ENCODE measurements at regions not wholly inside any gene's neighbourhood (a gene's known extent, or its start where the extent isn't known, plus 50 kb on each side); places are given as distances from the start of the nearest gene placed in this dataset.
"Not testable (repeated sequence)": the region's sequence is repeated elsewhere in the genome, so short reads cannot be mapped to it uniquely, and the experiment has no call there.

DNA sequence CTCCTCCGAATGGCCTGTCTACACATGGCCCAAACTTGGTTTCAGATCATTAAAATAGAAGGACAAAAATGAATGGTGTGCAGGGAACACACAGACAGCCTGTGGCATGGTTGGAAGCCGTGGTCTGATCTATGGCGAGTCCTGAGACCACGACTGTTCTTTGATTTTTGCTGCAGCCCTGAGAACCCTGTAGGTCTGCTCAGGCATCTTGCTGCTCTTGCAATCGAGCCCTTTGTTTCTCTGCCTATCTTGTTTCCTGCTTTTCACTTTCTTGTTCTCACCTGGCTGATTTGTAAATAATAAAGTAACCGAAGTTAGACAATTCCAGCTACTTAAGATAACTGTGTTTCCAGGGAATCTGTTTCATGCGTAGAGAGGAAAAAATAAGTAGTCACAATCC lies 54.1 kb upstream of the NBPF9 start:
- DNase-seq, result not testable (repeated sequence)

DNA sequence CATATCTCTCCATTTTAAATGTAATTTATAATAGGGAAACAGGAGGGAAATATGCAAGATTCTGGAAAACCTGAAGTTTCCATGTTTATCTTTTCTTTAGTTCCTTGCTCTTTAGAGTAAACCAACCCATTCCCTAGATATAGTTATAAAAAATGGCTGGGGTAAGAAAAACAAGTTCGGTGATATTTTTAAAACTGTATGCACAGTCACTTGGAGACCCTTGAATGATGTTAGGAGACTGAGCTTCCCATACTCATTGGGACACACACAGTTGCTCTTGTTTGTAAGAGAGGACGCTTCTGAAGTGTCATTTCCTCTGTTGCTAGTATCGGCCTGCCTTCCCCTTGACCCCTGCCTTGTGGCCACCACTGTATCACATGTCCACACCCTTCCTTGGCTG lies 55.0 kb upstream of the NBPF9 start:
- DNase-seq, result not testable (repeated sequence)

DNA sequence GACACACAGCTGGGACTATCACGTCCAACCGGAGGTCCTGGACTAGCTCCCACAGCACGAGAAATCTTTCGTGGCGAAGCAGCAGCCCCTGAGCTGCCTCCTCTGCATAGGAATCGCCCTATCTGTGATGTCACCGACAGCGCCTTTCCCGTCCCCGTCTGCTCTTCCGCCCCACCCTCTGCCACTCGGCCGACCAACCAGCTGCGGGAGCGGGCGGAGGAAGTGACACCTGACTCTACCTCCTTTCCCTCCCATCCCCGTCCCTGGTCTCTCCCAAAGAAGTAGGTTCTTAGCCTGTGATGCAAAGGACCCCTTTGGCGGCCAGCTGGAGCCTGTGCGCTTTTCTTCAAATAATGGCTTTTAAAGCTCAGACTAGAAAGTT lies 59.7 kb upstream of the NBPF9 start:
- DNase-seq, result not testable (repeated sequence)

DNA sequence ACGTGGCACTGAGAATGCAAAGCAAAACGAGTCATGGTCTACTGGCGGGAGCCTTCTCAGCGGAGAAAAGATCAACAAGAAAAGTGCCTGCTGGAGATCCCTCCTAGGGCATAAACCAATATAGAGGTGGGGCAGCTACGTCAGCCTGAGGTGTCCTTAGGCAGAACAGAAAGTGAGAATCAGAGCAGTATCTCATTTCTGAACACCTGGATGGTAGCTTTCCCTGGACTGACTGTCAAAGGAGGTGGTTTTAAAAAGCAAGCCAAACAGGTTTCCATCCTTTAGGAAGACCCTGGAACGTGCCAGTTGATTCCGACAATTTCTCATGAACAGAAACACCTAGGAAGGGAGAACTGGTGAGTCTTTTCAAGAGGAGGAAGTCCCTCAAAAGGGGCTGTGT lies 71.4 kb upstream of the NBPF9 start:
- DNase-seq, result not testable (repeated sequence)

DNA sequence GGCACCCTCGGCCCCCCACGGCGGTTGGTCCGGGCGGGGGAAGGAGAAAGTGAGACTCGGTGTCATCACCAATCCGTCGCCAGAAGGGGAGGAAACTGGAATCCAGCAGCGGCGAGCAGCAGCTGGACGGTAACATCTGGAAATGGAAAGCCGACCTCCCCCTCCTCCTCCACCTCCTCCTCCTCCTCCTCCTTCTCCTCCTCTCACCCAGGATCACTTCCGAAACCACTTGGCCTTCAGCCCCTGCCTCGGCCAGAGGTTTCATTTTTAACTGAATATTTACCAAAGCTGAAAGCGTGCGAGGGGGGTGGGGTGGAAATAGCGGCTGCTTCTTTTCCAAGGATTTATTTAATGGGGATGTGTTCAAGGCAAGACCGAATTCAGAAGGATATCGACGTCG lies 72.5 kb upstream of the NBPF9 start:
- not testable (repeated sequence) for DNase-seq

DNA sequence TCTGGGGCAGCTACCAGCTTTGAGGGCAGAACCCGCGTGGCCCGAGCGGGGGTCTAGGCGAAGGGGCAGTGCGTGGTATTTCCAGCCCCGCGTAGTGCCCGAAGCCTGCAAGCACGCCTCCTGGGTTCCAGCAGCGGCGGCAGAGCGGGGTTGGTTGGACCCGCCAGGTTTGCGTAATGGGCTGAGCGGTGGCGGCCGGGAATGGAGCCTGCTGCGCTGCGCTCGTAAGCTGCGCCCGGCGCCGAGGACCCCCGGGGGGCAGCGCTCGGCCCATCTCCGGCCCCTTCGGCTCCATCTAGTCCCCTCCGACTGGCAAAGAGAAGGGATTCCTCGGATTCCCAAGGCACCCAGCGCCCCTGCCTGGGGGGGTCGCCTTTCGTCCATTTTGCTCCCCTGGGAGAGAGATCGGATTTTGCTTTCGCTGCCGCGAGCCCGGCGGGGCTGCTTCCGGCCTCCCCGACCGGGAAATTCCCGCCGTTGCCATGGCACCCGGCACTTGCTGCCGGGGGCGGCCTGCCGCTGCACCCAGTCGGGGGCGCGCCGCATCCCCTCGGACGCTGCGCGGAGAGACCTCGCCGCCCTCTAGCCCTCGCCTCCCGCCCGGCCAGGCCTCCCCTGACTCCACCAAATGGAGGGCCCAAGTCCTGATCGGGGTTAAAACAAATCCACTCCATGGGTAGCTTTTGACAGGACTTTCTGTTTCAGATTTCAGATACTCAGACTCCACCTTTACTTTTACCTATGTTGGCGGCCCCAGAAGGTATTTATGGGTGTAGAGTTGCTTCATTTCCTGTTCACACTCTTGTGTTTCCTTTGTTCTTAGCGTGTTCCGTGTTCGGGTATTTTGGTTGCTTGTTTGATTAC lies 73.3 kb upstream of the NBPF9 start:
- not testable (repeated sequence) for DNase-seq

DNA sequence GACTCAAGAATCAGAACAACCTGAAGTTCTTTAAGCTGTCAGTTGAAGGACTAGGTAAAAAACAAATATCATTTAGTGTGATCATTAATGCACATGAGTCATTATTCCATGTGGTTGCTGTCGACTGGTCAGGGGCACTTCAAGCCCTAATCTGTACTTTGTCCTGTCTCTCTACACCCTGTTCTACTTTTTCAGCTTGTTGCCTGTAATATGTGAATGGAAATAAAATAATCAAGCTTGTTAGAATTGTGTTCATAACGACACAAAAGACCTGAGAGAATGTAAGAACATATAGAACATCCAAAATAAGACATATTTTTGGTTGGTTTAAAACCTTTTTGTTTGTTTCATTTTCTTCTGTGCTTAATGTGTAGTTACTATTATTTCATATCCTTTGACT lies 87.4 kb upstream of the NBPF9 start:
- not testable (repeated sequence) for DNase-seq

DNA sequence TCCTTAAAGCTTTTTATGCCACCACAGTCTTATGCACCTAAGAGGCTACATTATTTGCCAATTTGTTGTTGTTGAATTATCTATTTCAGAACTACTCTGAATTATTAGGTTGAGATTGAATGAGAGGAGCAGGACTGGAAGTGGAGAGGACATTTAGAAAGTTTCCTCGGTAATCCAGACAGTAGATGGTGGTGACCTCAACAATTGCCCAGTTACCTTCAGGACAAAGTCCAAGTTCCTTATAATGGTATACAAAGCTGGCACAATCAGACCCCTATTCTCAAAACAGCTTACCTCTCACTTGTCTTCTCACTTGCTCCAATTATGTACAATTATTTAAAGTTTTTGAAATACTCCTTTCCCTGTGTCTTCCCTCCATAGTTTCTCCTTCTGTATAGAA lies 93.3 kb upstream of the NBPF9 start:
- DNase-seq, result not testable (repeated sequence)

DNA sequence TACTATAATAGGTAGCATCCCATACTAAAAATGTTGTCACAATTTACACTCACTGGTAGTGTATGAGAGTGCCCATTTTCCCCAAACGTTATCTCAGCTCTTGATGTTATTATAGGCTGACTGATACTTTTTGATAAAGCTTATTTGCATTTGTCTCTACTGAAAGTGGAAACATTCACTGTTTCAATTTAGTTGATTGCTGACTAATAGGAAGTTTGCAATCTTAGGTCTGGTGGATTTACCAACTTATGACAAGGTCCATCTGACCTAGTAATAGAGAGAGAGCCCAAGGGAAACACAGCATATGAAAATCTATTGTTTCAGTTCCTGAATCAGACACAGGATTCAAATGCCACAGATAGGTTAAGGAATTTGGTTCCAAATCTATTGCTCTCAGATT lies 97.2 kb upstream of the NBPF9 start:
- DNase-seq, result not testable (repeated sequence)

DNA sequence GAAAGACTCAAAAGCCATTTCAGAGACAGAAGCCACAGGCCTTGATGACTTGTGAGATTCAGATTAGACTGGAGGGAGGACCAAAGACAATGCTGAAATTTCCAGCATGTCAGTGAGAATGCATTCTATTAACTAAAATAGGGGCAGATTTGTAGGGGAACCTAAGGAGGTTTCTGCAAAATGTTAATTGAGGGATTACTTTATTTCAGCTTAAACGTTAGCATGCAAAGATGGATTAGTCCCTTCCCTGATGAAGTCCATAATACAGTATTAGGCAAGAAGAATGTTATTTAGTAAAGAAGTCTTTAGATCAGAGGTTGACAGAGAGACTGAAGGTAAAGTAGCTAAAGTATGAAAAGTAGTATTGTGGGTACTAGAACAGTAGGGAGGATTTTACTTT lies 98.9 kb upstream of the NBPF9 start:
- DNase-seq, result not testable (repeated sequence)

DNA sequence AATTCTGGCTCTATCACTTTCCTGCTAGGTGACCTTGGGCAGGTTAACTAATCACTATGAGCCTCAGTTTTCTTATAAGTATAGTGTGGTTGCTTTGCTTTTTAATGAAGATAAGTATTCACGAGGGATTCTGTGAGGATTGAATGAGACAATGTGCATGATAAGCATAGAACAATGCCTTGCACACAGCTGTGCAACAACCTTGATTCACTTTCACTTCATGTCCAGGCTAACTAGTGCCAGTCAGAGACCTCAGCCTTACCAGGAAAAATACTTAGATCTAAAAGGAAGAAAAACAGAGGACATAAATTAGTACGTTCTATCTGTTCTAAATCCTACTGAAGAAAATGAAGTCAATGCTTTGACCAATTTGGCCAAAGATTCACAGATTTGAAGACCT lies 101.0 kb upstream of the NBPF9 start:
- DNase-seq, result not testable (repeated sequence)

DNA sequence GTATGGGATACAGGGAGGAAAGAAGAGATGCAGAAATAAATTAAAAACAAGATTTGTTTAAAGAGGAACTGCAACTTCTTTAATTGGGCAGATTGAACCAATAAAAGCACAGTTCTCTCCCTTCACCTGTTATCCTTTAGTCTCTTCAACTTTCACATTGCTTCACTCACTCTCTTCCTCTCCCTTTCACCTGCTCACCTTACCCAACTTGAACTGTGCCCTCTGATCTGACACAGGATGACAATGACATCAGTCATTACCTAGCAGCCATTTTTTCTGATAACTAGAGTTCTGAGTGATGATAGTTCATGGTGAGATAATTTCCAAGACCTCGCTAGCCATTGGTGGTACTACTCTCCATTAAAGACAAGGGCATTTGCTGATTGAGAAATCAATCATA lies 105.5 kb upstream of the NBPF9 start:
- not testable (repeated sequence) for DNase-seq

DNA sequence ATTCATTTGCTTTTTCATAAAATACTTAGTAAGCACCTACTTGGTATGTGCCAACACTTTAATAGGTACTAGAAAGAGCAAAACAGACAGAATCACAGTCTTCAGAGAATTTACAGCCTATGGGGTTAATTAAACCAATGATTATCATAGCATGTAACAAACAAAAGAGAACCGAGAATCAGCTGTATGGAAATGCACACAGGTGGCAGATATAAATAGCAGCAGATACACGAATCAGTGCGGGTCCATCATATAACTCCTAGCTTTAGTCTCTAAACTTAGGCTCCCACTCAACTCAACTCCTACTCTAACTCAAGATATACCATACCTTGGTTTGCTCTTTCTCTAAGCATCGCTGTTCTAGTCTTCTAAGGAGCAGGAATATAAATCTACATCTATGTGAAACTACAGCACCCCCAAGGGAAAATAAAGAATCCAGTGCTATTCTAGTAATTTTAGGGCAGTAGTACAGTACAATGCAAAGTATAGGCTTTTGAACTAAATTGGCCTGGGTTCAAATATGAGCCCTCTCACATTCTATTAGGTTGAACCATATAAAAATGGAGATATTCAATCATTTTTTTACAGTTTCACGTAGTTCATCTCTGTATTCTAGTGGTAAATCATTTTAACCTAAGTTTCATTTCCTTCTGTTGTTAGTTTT lies 108.5 kb upstream of the NBPF9 start:
- not testable (repeated sequence) for DNase-seq

DNA sequence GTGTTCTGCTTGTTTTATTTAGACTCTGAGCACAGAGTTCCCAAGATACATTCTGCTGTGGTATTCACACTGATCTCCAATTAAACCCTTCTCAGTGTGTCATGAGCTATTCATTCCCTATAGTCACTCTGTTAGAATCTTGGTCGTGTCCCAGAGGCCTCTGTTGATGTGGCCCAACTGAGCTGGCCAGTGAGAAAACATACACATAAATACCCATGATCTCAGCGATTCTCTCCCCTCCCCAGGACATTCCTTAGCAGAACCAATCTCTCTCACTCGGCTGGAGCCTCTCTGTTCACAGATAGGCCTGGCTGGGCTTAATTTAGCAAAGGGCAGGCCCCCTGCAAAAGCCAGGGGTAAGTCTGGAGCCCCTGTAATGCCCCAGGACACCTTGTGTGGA lies 109.6 kb upstream of the NBPF9 start:
- DNase-seq, result not testable (repeated sequence)

DNA sequence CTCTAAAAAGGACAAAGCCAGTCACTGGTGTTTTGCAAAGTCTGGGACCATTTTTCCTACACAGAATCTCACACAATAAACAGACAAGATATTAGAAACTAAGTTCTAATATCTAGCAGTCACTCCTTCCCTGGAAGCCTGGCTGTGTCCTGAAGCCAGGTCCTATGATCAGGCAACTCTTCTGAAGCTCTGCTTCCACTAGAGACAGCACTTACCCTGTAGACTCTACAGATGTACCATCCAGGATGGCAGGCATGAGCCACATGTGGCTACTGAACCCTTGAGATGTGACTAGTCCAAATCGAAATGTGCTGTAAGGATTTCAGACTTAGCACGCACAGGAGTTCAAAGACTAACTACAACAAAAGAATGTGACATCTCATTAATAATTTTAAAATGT lies 110.3 kb upstream of the NBPF9 start:
- DNase-seq, result not testable (repeated sequence)

DNA sequence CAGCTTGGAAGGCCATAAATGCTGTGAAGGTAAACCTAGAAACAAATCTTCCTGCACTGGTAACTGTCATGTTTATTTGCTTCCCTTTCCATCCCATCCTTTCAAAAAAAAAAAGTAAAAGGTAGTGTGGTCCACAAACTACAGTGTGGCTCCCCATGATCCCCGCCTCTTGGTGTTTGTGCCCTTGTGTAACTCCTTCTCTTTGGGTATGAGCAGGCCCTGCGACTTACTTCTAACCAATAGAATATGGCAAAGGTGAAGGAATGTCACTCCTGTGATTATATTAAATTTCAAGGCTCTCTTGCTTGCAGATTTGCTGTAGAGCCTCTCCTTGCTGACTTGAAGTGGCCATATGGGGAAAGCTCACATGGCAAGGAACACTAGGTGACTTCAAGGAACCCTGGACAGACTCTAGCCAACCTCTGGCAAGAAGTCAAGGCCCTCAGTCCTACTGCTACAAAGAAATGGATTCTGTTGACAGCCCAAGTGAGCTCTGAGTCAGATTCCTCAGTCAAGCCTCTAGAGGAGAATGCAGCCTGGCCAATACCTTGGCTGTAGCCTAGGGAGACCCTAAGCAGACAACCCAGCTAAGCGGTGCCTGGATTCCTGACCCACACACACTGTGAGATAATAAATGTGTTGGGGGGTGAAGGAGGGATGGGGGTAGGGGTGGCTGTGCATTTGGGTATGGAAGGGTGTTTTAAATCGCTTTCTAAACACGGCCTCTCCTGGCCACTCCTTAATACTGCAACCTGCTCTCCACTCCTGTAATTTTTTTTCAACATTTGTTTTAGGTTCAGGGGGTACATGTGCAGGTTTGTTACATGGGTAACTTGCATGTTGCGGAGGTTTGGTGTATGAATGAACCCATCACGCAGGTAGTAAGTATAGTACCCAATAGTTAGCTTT lies 115.0 kb upstream of the NBPF9 start:
- not testable (repeated sequence) for DNase-seq

DNA sequence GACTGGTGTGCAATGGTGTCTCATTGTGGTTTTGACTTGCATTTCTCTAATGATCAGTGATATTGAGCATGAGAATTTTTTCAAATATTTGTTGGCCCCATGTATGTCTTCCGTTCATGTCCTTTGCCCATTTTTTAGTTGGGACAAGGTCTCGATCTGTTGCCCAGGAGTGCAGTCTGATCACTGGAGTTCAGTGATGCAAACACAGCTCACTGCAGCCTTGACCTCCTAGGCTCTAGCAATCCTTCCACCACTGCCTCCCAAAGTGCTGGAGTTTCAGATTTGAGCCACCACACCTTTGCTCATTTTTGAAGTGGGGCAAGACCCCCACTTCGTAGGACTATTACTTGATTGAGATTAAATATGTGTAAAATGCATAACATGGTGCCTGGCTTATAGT lies 116.2 kb upstream of the NBPF9 start:
- DNase-seq, result not testable (repeated sequence)

DNA sequence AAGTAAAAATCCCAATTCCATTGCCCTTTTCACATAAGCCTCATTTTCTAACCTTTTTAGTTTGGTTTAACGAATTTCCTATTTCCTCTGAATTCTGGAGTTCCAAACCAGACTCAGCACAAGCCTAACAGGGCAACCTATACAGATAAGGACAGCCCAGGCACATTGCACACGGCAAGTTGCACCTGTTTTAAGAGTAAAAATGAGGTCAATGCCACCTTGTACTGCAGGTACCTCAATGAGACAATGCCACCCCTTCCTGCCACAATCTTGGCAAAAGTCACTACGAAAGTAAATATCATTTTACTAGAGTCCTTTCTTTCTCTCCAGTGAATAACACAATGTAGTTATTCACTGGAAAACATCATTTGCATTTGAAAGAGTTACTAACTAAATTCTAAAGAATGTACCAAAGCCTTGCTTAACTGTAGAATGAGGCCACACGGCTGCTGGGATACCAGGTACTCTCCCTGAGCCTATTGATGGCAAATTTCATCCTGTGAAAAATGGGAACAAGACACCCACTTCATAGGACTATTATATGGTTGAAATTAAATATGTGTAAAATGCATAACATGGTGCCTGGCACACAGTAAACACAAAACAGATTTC lies 117.2 kb upstream of the NBPF9 start:
- DNase-seq, result not testable (repeated sequence)

DNA sequence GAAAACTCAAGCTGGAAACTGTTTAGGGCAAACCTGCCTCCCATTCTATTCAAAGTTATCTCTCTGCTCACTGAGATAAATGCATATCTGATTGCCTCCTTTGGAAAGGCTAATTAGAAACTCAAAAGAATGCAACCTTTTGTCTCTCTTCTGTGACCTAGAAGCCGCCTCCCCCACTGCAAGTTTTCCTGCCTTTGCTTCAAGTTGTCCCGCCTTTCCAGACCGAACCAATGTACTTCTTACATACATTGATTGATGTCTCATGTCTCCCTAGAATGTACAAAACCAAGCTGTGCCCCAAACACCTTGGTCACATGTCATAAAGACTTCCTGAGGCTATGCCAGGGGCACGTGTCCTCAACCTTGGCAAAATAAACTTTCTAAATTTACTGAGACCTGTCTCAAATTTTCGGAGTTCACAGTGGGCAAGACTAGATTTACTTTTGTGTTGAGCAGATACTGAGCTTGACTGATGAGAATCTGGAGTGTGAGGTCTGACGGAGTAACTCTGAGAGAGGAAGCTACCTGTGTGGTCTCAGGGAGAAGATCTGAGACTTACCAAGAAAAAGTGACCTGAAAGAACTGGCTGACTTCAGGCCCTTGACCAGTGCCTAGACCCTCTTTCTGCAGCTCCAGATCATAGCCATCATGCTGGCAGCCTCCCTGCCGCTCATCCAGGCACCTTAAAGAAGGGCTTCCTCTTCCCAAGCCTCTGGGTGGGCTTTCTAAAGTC lies 124.7 kb upstream of the NBPF9 start:
- DNase-seq, result not testable (repeated sequence)

DNA sequence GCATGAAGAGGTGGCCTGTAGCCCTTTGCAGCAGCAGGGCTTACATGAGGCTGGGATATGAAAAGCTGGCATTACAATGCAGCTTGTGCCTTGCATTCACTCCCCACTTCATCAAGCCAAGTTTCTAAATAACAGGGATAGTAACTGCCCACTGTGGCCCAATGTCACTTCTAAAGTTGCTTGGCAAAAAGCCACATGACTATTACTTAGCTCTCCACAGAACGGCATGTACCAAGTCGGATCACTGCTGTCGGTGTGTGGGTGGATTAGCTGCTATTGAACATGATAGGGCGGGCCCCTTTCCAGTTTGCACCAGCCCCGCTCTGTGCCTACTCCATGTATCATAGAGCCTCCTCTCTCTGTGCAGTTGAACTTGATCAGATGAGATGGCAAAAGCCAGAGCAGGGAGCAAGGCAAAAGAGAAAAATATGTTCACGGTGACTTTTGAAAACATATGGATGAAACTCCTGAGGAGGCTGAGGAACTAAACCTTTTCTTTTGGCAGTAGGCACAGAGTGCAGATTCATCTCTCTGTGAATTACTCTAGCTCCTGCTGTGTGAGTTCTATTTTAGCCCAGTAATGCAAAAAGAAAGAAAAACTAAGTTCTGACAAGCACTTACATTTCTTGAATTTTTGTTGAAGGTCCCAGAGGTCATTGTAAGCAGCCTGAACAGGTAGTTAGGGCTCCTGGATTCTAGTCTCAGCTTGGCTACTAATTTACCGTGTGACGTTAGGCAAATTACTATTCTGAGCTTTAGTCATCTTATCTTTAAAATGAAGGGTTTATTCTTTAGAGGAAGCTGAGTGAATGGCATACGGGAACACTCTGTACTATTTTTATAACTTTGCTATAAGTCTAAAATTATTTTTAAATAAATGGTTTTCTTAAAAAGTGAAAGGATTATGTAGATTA lies 125.6 kb upstream of the NBPF9 start:
- DNase-seq, result not testable (repeated sequence)

DNA sequence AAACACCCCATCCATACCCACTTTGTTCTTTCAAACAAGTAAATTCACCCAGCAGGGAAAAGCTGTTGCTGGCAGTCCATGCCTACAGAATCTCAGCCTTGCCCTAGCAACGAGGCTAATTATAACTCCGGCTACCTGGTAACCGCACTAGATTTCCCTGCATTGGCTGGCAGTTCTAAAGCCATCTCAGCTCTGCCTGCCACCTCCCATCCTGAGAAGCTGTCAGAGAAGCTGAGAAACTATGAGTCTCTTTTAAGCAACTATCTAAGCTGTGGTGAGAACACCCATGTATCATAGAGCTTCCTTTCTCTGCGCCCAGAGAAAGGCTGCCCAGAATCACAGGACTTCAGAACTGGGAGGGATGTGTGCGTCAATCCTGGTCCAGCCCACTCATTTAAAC lies 126.5 kb upstream of the NBPF9 start:
- DNase-seq, result not testable (repeated sequence)
